ENCODE measurements at regions not wholly inside any gene's neighbourhood (a gene's known extent, or its start where the extent isn't known, plus 50 kb on each side); places are given as distances from the start of the nearest gene placed in this dataset.

DNA sequence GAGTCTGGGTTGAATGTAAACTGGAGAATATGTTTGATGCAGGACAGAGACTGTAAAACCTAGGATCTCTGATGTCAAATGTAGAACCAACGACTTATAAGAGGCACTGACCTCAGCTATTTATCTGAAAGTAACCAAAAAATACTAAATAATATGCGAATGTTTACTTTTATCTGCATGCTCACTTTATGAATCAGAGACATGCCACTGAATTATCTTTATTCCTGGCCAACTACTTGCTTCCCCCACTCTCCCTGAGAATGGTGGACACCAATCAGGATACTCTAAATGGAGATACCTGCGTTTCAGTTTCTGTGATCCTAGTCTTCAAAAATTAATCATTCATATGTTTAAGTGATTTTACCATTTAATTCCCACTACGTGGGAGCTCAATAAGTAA is 1038.4 kb upstream of the PABPC4L start:
- TF ChIP-seq GATA2 (IDR thresholded peaks at IDR 0.05; ENCODE audit: insufficient read depth, insufficient read length, low read depth, low read length) (no peak), JUN (IDR thresholded peaks at IDR 0.05; ENCODE audit: borderline replicate concordance, insufficient read depth, insufficient read length, low read depth) (no peak), EZH2 (IDR thresholded peaks at IDR 0.05; ENCODE audit: borderline replicate concordance, low read depth, low read length, severe bottlenecking) (no peak), POLR2AphosphoS5 (IDR thresholded peaks at IDR 0.05; ENCODE audit: insufficient read depth, low read depth, low read length) (no peak), FOS (IDR thresholded peaks at IDR 0.05; ENCODE audit: borderline replicate concordance, insufficient read depth, low read length) (no peak), MYC (IDR thresholded peaks at IDR 0.05; ENCODE audit: low read depth, low read length) (no peak), POLR2A (IDR thresholded peaks at IDR 0.05; ENCODE audit: low read depth, low read length) (no peak)
- TF ChIP-seq, protein P1, sequence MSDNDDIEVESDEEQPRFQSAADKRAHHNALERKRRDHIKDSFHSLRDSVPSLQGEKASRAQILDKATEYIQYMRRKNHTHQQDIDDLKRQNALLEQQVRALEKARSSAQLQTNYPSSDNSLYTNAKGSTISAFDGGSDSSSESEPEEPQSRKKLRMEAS (IDR thresholded peaks at IDR 0.05; ENCODE audit: insufficient read depth, insufficient read length): no peak
- TF ChIP-seq, protein P2, sequence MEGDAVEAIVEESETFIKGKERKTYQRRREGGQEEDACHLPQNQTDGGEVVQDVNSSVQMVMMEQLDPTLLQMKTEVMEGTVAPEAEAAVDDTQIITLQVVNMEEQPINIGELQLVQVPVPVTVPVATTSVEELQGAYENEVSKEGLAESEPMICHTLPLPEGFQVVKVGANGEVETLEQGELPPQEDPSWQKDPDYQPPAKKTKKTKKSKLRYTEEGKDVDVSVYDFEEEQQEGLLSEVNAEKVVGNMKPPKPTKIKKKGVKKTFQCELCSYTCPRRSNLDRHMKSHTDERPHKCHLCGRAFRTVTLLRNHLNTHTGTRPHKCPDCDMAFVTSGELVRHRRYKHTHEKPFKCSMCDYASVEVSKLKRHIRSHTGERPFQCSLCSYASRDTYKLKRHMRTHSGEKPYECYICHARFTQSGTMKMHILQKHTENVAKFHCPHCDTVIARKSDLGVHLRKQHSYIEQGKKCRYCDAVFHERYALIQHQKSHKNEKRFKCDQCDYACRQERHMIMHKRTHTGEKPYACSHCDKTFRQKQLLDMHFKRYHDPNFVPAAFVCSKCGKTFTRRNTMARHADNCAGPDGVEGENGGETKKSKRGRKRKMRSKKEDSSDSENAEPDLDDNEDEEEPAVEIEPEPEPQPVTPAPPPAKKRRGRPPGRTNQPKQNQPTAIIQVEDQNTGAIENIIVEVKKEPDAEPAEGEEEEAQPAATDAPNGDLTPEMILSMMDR (IDR thresholded peaks at IDR 0.05; ENCODE audit: extremely low read depth in 1 of 2, insufficient read depth in 1 of 2, low read depth in 1 of 2, low read length in 2 of 2): no peak
- Histone ChIP-seq H3K9me3 (replicated peaks; ENCODE audit: control insufficient read depth, insufficient read depth, low read length) (no peaks in the 10 kb centered on the region), H3K27me3 (ENCODE audit: control insufficient read depth in 2 of 2, insufficient read depth in 2 of 2, low read length in 2 of 2) (no peaks in the 10 kb centered on the region), H2AFZ (ENCODE audit: low read depth, low read length) (no peak overlapping the region), H3K79me2 (ENCODE audit: control insufficient read depth, insufficient read depth, low read length) (no peaks in the 10 kb centered on the region), H3K9ac (replicated peaks; ENCODE audit: extremely low read depth, insufficient read depth, low read length) (no peak overlapping the region), H3K9me1 (replicated peaks; ENCODE audit: control insufficient read depth, extremely low read depth, insufficient read depth, low read length) (no peaks in the 10 kb centered on the region), H3K4me1 (ENCODE audit: control insufficient read depth, extremely low read depth, insufficient read depth, low read length) (no peaks in the 10 kb centered on the region), H4K20me1 (replicated peaks; ENCODE audit: control insufficient read depth, extremely low read depth, insufficient read depth, low read length) (no peaks in the 10 kb centered on the region), H3K36me3 (ENCODE audit: control insufficient read depth in 2 of 2, extremely low read depth in 1 of 2, insufficient read depth in 2 of 2, low read length in 2 of 2) (no peaks in the 10 kb centered on the region), H3K4me2 (ENCODE audit: insufficient read depth, low read length) (no peak overlapping the region), H3K27ac (ENCODE audit: insufficient read depth, low read depth, low read length) (no peak overlapping the region), H3K4me3 (replicated peaks in 1 of 3; ENCODE audit: insufficient read depth in 1 of 3, low read depth in 1 of 3, low read length in 3 of 3) (no peak overlapping the region)
- dilution Hi-C loops (cut with MboI; ENCODE audit: extremely low pct_ligation_motif_present, low sequenced_read_pairs) (no loop called here), intact Hi-C loops (cut with micrococcal nuclease) (no loop called here)
- CTCF ChIA-PET: interaction anchor here (1.2 kb wide), 1 partner anchor 13 kb away, joined by 4 read pairs; no protein-coding TSS in a partner anchor
- BruUV-seq (replicated peaks): no TSS peak
- POLR2A ChIA-PET: interaction anchor here (0.6 kb wide), 1 partner anchor 249 kb away, joined by 4 read pairs; no protein-coding TSS in a partner anchor
- DNase-seq (ENCODE audit: low read depth, low spot score): no peak
- no peak for FAIRE-seq
